Choroid plexus epithelial cell (primary cell): ENCODE measurements at regions not wholly inside any gene's neighbourhood (a gene's known extent, or its start where the extent isn't known, plus 50 kb on each side); places are given as distances from the start of the nearest gene placed in this dataset.
A peak's percentile ranks its signal among the peaks of the same experiment; 100 is the strongest.

ENCODE experiments used
- DNase-seq: peaks from one replicate; pipeline ENCODE4 v3.0.0-alpha.2; 2010; ENCODE audit warnings: low read depth
- H3K4me3 ChIP-seq: 2 replicates; pipeline ENCODE4 v1.5.1; 2011; ENCODE audit warnings: low read depth, mild to moderate bottlenecking, control low read depth, low read length, moderate library complexity
- CTCF ChIP-seq: conservative IDR thresholded peaks from 2 replicates; pipeline ENCODE4 v1.5.1; 2011; ENCODE audit warnings: low read depth, mild to moderate bottlenecking, control low read depth, inconsistent platforms, low read length, moderate library complexity

GRCh38 chr1:60596791-60597750, 485.3 kb upstream of the NFIA start:
- peak; percentile 28 for TF ChIP-seq CTCF
- H3K4me3 ChIP-seq, result no peak overlapping the region
- peak; percentile 53 for DNase-seq

GRCh38 chr1:60591583-60591982, 490.8 kb upstream of the NFIA start:
- DNase-seq, result no peak
- H3K4me3 ChIP-seq, result no peak overlapping the region
- TF ChIP-seq CTCF, result no peak

- no peak overlapping the region for H3K4me3 ChIP-seq
- no peak for TF ChIP-seq CTCF
- peak; percentile 44 for DNase-seq
These were observed 492.4 kb upstream of the NFIA start for GRCh38 chr1:60589916-60590315.

- TF ChIP-seq CTCF, result no peak
- peak; percentile 51 for DNase-seq
- H3K4me3 ChIP-seq, result no peak overlapping the region
These were observed 493.2 kb upstream of the NFIA start for GRCh38 chr1:60589046-60589748.

- no peak overlapping the region for H3K4me3 ChIP-seq
- DNase-seq, result no peak
- no peak for TF ChIP-seq CTCF
These were observed 498.0 kb upstream of the NFIA start for GRCh38 chr1:60584371-60584770.

GRCh38 chr1:60583696-60584095, 498.7 kb upstream of the NFIA start:
- no peak for DNase-seq
- no peak for TF ChIP-seq CTCF

More at GRCh38 chr1:60583696-60584095, 498.7 kb upstream of the NFIA start:
- no peak overlapping the region for H3K4me3 ChIP-seq
